ENCODE measurements at regions not wholly inside any gene's neighbourhood (a gene's known extent, or its start where the extent isn't known, plus 50 kb on each side); places are given as distances from the start of the nearest gene placed in this dataset.

- DNase-seq: no peak
Measured at GRCh38 chr2:128715360-128715759, 396.7 kb upstream of the HS6ST1 start.

- DNase-seq: no peak
Measured at GRCh38 chr2:128716299-128716721, 397.6 kb upstream of the HS6ST1 start.

- DNase-seq: no peak
Measured at GRCh38 chr2:128717758-128718710, 399.4 kb upstream of the HS6ST1 start.

- no peak for DNase-seq
Measured at GRCh38 chr2:128720080-128721022, 401.7 kb upstream of the HS6ST1 start.

- DNase-seq: no peak
Measured at GRCh38 chr2:128721096-128721495, 402.4 kb upstream of the HS6ST1 start.

GRCh38 chr2:128722489-128722888 is 403.8 kb upstream of the HS6ST1 start:
- DNase-seq: no peak

GRCh38 chr2:128724547-128724946 is 405.9 kb upstream of the HS6ST1 start:
- DNase-seq: no peak

GRCh38 chr2:128724972-128725371 is 406.3 kb upstream of the HS6ST1 start:
- DNase-seq: no peak

GRCh38 chr2:128726236-128726635 is 407.6 kb upstream of the HS6ST1 start:
- no peak for DNase-seq

- no peak for DNase-seq
Measured at GRCh38 chr2:128726911-128727310, 408.2 kb upstream of the HS6ST1 start.

GRCh38 chr2:128727404-128727803 is 408.7 kb upstream of the HS6ST1 start:
- no peak for DNase-seq

GRCh38 chr2:128727914-128728313 is 409.2 kb upstream of the HS6ST1 start:
- DNase-seq: no peak

GRCh38 chr2:128729051-128729450 is 410.4 kb upstream of the HS6ST1 start:
- DNase-seq: no peak

GRCh38 chr2:128731994-128732650 is 413.5 kb upstream of the HS6ST1 start:
- DNase-seq: no peak

- no peak for DNase-seq
Measured at GRCh38 chr2:128732976-128733431, 414.3 kb upstream of the HS6ST1 start.

GRCh38 chr2:128733450-128733849 is 414.8 kb upstream of the HS6ST1 start:
- no peak for DNase-seq

GRCh38 chr2:128734521-128735295 is 416.0 kb upstream of the HS6ST1 start:
- no peak for DNase-seq

- DNase-seq: no peak
Measured at GRCh38 chr2:128735296-128735960, 416.8 kb upstream of the HS6ST1 start.

GRCh38 chr2:128736046-128736688 is 417.5 kb upstream of the HS6ST1 start:
- no peak for DNase-seq

- DNase-seq: no peak
Measured at GRCh38 chr2:128736689-128737545, 418.2 kb upstream of the HS6ST1 start.

Measured in NCI-H1417 treated with DMSO at 0.1 percent for 48 hours (cell line).